Cardiac fibroblast (primary cell): ENCODE measurements at regions not wholly inside any gene's neighbourhood (a gene's known extent, or its start where the extent isn't known, plus 50 kb on each side); places are given as distances from the start of the nearest gene placed in this dataset.
A peak's percentile ranks its signal among the peaks of the same experiment; 100 is the strongest.

Experiments
- DNase-seq, 2 donors: peaks; one replicate each; pipeline versions ENCODE4 v3.0.0 to v3.0.0-alpha.2; 2010; ENCODE audit warnings: low read depth in 2 of 2
- H3K4me3 ChIP-seq, 2 donors: replicated peaks in 1 of 2; 1 replicate in 1 of 2; 2 replicates in 1 of 2; pipeline ENCODE4 v1.5.1; 2011; ENCODE audit warnings: low read depth in 2 of 2, low read length in 2 of 2, mild to moderate bottlenecking in 2 of 2, moderate library complexity in 1 of 2
- TF ChIP-seq, protein P1 (sequence below): IDR thresholded peaks from one replicate; pipeline ENCODE4 v1.5.1; 2011; ENCODE audit warnings: low read depth, mild to moderate bottlenecking, low read length, inconsistent platforms

DNA sequence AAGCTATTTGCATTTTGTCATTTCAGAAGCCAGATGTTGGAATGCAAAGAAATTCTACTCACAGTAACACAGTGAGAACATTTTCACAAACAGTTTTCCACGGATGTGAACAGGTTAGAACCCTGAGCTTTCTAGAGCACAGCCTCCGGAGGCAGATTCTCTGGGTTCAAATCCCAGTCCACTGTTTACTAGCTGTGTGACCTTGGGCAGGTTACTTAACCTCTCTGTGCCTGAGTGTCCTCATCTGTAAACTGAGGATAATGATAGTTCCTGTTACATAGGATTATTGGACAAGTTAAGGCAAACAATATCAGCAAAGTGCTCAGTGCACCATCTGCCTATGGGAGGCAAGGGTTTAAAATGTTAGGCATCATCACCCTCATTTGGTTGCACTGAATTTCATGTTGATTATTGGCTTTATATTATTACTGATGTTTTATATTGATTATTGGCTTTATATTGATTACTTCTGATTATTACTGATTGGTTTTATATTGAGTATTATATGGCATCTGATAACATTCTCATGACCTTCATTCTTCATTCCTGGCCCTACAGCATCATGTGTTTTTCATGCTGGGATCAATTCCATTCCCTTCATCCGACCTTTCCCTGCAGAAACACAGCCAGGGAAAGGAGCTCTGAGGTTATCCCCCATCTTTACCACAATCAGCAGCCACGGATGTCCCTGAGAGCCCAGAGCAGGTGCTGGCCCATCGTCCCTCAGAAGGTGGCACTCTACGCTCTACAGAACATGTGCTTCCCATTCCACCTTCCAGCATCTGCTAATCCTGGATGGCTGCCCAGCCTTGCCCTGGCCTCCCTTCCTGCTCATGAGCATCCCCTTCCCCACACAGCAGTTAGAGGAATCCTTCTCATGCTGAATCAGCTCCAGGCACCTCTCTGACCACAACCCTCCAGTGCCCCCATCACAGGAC lies 283.1 kb downstream of the PREX1 start:
- no peak overlapping the region for H3K4me3 ChIP-seq
- TF ChIP-seq, protein P1, sequence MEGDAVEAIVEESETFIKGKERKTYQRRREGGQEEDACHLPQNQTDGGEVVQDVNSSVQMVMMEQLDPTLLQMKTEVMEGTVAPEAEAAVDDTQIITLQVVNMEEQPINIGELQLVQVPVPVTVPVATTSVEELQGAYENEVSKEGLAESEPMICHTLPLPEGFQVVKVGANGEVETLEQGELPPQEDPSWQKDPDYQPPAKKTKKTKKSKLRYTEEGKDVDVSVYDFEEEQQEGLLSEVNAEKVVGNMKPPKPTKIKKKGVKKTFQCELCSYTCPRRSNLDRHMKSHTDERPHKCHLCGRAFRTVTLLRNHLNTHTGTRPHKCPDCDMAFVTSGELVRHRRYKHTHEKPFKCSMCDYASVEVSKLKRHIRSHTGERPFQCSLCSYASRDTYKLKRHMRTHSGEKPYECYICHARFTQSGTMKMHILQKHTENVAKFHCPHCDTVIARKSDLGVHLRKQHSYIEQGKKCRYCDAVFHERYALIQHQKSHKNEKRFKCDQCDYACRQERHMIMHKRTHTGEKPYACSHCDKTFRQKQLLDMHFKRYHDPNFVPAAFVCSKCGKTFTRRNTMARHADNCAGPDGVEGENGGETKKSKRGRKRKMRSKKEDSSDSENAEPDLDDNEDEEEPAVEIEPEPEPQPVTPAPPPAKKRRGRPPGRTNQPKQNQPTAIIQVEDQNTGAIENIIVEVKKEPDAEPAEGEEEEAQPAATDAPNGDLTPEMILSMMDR, result no peak
- DNase-seq, result no peak

DNA sequence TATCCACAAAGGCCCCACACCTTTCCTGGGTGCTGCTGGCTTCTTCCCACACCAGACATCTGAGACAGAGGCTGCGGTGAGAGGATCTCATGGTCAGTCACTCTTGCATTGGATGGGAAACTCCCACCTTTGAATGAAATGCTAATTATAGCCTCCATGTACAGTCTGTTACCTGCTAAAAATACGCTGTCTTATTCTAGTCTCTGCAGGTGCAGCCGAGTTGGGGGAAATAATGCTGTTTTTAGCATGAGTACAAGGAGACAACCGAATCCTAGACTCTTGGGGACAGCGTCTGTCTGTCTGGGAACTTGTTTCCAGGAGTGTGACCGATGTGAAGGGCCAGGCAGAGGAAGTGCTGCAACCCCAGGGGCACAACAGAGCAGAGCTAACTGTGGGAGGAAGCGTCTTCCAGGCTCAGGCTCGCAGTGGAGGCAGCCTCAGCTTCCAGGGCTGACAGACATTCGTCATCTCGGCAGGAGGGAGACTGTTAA lies 286.2 kb downstream of the PREX1 start:
- TF ChIP-seq, protein P1, result no peak
- no peak for DNase-seq
- no peak overlapping the region for H3K4me3 ChIP-seq

- H3K4me3 ChIP-seq, result no peak overlapping the region
- TF ChIP-seq, protein P1, result no peak
- no peak for DNase-seq
Observed at GRCh38 chr20:48538856-48539255, 288.9 kb downstream of the PREX1 start.

DNA sequence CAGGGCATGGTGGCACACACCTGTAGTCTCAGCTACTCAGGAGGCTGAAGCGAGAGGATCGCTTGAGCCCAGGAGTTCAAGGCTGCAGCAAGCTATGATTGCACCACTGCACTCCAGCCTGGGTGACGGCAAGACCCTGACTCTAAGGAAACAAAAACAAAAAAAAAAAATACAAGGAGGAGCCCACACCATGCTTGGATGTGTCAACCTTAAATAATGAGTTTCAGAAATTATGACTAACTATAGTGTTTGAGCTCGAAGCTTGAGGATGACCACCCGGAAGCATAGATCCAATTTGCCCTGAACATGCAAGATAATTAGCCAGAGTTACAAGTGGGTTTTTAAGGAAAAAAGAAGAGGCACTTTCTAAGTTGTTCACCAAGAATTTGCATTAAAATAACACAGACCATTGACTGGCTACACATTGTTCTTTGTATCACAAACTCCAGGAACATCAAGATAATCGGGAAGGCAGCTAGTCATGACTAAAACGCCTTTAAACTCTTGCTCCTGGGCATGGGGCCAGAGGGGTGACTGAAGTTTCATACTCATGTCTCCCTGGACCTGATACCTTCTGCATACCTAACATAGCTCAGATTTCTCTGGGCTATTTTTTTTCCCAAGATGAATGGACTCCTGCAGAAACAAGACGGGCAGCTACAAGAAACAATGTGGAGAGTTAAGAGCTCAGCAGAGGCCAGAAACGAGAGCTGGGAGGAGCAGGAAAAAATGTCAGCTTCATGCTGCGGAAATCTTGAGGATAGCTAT lies 289.6 kb downstream of the PREX1 start:
- peak; percentile 88 to 93 for DNase-seq
- TF ChIP-seq, protein P1, result no peak
- no peak overlapping the region for H3K4me3 ChIP-seq

DNA sequence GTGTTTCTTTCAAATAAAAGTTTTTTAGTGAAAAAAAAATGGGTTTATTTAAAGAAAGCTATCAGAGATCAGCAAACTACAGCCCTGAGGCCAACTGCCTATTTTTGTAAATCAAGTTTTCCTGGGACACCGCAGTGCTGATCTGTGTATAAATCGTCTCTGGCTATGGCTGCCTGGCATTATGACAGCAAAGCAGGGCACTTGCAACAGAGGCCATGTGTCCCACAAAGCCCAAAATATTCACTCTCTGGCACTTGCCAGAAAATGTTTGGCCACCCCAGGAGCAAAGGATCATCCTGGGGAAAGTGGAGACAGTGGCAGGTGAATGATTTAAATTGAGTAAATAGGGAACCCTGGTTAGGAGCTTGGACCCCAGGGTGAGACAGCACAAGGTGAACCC lies 291.6 kb downstream of the PREX1 start:
- no peak overlapping the region for H3K4me3 ChIP-seq
- TF ChIP-seq, protein P1, result no peak
- no peak for DNase-seq

DNA sequence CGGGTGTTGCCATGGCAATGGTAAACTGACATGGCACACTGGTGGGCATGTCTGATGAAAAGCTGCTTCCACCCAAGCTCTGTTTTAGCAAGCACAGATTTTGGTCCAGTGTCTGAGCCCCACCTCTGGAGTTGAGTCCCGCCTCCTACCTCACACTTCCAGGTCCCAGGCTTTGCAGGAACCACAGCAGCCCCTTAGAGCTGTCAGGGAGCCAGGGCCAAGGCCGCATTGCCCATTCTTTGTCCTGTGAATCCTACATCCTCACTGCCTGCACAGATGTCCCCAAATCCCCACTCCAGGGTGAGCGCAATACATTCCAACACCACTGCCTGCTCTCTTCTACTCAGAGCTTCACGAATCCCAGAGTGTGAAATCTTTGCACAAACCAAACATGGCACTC lies 292.2 kb downstream of the PREX1 start:
- no peak for DNase-seq
- TF ChIP-seq, protein P1, result no peak
- H3K4me3 ChIP-seq, result no peak overlapping the region
